Stimulated activated CD4-positive, alpha-beta T cell treated with anti-CD3 and anti-CD28 coated beads, Interleukin-1b, Interleukin-23, amount 100 ng/mL, for 48 hours (primary cell): ENCODE measurements at regions not wholly inside any gene's neighbourhood (a gene's known extent, or its start where the extent isn't known, plus 50 kb on each side); places are given as distances from the start of the nearest gene placed in this dataset.

Experiments used
- DNase-seq: peaks from one replicate; pipeline ENCODE4 v3.0.0-alpha.2; 2020

DNA sequence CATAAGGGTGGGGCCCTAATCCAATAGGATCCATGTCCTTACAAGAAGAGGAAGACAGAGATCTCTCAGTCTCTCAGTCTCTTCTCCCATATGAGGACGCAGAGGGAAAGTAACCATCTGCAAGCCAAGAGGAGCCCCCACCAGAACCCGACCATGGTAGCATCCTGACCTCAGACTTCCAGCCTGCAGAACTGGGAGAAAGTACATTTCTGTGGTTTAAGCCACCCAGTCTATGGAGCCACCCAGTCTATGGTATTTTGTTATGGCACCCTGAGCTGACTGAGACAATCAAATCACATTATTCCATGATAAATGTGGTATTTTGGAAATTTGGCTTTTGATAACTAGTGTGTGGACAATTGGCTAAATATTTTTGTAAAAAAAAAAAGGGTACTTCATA, 101.5 kb upstream of the TMC3 start:
- no peak for DNase-seq

DNA sequence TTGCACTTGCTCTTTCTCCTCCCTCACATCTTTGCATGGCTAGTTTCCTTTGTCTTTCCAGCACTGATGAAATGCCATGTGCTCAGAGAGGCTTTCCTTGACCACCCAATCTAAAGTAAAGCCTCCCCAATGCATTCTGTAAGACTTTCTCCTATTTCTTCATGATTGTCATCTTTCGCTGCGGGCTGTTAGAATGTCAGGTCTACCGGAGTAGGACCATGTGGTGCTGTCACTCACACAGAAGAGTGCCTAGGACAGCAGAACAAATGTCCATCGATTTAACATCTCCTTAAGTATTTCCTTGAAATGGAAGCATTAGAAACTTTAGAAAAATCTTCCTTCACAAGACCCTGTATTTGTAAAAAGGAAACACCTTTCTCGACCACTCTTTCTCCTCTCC, 99.9 kb upstream of the TMC3 start:
- no peak for DNase-seq

DNA sequence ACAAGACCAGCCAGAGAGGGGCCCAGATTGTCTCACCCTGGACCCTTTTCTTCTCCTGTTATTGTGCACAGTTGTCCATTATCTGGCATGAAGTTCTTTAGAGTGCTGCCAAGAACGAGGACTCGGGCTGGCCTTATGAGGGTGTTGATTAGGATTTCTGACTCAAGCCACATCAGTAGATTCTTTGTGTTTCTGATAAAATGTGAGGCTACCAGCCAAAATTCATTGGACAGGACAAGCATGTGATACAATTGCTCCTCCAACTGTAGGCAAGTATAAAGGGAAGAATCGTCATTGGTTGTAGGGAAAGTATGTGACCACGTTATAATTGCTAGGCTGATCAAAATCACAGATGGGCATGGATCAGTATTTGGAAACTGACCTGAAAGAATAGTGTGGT, 99.2 kb upstream of the TMC3 start:
- DNase-seq, result no peak

DNA sequence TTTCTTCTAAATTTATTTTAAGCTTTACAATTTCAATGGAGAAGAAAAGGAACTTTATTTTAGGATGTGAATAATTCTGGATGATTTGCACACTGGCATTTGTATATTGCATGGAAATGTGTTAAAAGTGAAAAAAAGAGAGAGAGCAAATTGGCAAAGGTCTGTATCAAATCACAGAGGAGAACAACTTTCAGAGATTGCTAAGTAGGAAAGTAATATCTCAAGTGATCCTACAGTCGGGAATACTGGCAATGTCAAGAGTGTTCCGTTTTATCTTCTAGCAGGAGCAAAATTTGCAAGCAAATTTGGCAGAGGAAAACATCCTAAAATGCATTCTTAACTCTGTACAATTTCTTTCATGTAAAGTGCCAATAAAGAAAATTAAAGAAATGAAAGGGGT, 97.1 kb upstream of the TMC3 start:
- DNase-seq, result no peak

DNA sequence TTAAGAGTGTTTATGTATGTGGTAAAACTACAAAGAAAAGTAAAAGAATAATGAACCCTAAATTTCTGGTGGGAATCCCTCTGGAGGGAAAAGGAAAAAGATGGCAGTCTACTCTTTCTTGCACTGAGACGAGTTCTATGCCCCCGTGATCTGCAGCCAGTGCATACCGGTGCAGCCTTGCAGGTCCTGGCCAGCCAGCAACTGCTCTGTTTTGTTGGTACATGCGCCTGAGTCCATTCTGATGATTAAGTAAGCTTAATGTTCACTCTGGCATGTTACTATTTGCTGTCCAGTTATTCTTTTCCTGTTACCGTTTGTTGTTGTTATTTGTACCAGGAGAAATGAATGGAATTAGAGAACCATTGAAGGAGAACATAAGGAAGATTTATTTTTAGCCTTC, 95.1 kb upstream of the TMC3 start:
- no peak for DNase-seq

DNA sequence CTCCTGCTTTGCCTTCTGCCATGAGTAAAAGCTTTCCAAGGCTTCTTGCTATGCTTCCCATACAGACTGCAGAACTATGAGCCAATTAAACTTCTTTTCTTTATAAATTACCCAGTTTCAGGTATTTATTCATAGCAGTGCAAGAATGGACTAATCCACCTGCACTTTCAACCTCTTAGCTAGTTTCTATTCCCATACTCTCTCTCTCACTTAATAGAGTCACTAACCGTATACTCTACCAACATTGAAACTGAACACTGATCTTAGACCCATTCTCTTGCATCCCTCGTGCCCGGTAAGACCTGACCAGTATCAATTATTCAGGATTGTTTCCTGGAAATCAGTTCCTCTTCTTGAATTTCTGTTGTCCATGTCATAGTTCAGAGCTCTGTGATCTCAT, 92.7 kb upstream of the TMC3 start:
- DNase-seq, result no peak

DNA sequence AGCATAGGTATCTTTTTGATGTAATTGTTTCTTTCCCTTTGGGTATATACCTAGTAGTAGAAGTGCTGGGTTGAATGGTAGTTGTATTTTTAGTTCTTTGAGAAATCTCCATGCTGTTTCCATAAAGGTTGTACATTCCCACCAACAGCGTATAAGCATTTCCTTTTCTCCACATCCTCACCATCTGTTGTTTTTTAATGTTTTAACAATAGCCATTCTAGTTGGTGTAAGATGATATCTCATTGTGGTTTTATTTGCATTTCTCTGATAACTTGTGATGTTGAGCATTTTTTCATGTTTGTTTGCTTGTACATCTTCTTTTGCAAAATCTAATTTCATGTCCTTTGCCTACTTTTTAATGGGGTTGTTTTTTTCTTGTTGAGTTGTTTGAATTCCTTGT, 80.0 kb upstream of the TMC3 start:
- no peak for DNase-seq

DNA sequence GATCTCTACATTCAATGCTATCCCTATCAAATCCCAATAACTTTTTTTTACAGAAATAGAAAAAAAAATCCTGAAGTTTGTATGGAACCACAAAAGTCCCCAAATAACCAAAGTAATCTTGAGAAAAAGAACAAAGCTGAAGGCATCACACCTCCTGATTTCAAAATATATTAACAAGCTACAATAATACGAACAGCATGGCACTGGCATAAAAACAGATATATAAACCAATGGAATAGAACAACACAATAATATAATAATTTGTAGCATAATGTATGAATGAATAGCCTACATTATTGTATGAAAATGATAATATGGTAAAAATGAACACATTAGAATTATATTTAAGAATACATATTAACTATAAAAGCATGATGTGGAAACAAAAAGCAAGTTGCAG, 76.7 kb upstream of the TMC3 start:
- no peak for DNase-seq

DNA sequence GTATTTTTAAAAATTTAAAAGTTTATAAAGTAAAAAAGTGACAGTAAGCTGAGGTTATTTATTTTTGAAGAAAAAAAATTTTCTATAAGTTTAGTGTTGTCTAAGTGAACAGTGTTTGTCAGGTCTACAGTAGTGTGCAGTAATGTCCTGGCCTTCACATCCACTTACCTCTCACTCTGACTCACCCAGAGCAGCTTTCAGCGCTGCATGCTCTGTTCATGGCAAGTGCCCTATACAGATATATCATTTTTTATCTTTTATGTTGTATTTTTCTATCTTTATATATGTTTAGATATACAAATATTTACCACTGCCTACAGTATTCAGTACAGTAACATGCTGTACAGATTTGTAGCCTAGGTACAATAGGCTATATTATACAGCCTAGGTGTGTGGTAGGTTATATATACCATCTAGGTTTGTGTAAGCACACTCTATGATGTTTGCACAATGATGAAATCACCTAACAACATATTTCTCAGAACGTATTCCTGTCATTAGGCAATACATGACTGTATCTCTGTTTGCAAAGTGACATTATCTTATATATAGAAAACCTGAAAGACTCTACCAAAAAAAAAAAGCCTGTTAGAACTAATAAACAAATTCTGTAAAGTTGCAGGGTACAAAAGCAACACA, 75.9 kb upstream of the TMC3 start:
- no peak for DNase-seq

DNA sequence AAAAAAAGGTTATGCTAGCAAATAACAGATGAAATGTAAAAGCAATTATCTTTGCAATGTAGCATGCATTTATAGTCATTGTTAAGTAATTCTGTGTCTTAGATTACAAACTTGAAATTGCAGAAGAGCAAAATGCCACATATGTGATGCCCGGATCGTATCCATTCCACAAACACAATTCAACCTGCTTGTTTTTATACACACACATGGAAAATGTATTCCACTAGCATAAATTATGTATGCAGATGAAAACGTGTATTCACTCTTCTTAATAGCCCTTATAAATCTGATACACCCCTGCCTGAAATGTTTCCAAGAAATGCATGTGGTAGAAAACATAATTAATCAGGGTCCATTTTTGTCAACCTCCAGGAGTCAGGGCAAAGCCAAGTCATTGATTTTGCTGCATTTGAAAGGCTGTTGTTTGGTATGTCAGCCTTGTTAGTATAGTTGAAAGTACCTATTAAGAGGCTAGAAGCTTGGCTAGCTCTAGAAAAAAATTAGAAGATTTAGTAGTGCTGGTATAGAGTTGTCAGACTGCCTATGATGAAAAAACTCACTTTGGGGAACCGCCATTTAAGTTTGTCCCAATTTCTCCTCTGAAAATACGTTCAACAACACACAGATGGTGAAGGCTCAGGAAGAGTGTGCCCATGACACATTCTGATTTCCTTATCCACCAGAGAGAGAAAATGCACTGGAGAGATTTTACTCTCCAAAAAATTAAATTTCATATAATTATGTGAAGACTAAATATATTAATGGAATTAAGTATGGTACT, 69.2 kb upstream of the TMC3 start:
- no peak for DNase-seq

DNA sequence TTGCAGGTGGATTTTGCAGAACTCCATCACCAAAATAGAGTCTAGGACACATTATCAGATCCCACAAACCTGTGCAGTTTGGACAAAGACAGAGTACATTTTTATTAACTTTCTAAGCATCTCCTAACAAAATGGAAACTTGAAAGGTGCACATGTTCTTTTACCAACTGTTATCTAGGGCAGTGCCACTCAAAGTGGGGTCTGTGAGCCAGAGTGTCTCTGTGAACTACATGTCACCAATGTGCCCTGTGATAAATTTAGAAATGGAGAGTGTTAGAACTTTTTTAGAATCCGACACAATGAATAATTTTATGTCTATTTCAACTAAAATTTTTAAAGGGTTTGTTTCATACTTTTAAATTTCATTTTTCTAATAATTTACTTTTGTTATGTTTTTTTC, 68.4 kb upstream of the TMC3 start:
- DNase-seq, result no peak

DNA sequence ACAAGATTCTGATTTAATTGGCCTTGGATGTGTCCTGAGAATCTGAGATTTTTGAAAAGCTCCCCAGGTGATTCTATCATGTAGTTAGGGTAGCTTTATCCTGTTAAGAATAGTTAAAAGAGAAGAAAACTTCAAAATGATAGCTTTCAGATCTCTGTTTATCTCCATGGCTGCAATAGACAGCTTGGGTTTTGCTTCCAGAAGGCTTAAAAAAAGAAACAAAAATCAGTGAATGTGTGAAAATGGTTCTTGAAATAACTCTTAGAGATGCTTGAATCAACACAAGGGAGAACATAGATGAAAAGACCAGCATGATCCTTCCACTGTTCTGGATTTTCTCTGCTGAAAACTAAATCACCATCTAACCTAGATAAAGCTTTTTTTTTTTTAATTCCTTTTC, 60.8 kb upstream of the TMC3 start:
- no peak for DNase-seq

DNA sequence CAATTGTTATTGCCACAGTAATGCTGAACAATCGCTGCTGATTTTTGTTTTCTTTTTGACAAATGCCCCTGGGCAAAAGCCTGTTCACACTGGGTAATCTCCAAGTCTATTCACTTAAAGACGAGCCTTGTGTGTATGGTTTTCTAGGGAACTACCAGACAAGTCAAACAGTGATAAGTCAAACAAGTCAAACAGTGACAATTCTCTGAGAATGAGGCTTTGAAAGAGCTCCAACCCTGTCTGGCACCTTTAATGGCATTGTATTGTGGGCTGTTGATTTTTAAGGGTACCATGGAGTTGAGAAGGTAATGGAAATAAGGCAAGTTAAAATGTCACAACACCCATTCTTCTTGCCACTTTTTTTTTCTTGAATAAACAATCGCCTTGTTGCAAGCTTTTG, 59.4 kb upstream of the TMC3 start:
- no peak for DNase-seq

DNA sequence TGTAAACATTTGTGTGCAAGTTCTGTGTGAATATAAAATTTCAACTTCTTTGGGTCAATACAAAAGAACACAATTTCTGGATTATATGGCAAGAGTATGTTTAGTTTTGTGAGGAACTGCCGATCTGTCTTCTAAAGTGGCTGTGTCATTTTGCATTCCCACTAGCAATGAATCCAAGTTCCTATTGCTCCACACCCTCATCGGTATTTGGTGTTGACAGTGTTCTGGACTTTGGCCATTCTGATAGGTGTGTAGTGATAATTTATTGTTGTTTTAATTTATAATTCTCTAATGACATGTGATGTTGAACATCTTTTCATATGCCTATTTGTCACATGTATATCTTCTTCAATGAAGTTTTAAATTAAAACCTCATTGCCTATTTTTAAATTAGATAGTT, 58.2 kb upstream of the TMC3 start:
- no peak for DNase-seq

DNA sequence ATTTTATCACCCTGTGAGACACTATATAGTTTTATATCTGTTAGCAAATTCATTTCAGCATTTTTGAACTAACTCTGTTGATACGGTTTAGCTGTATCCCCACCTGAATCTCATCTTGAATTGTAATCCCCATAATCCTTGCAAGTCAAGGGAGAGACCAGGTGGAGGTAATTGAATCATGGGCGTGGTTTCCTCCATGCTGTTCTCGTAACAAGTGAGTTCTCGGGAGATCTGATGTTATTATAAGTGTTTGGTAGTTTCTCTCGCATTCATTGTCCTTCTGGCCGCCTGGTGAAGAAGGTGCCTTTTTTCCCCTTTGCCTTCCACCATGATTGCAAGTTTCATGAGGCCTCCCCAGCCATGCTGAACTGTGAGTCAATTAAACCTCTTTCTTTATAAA, 53.2 kb upstream of the TMC3 start:
- no peak for DNase-seq

DNA sequence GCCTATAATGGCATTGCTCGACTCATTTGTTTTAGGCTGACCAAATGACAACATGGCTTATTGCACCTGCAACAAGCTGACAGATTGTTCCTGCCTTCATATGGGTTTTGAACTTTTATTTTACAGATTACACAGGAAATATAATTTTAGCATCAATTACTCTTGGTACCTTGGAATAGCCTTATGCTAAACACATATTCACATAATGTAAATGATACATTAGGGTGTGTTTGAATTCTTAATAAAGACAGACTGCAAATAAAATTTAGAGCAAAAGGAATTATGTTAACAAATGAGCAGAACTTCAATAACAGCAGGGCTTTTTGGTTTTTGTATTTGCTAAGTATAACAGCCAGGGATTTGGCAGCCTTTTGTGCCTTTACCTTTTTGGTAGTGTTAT, 51.9 kb upstream of the TMC3 start:
- DNase-seq, result no peak
